H1 (cell line): ENCODE measurements at regions not wholly inside any gene's neighbourhood (a gene's known extent, or its start where the extent isn't known, plus 50 kb on each side); places are given as distances from the start of the nearest gene placed in this dataset.

Experiments
- CTCF ChIA-PET: fragments of 300-600 bp; sonication (Branson Sonifier 250); formaldehyde crosslinking; loops from one replicate; lab custom pipeline; 2021; ENCODE audit not compliant: partially characterized antibody; lab: Charles Lee
- POLR2A ChIA-PET: fragments of 300-600 bp; sonication (Branson Sonifier 250); formaldehyde crosslinking; loops from one replicate; lab custom pipeline; 2021; ENCODE audit warnings: inconsistent platforms; ENCODE audit not compliant: partially characterized antibody; lab: Charles Lee
- DNase-seq, 2 experiments: peaks; one replicate each; pipeline versions ENCODE4 v3.0.0 to v3.0.0-alpha.2; 2010 to 2022; ENCODE audit warnings: low spot score in 2 of 2, low read depth in 1 of 2, mixed read lengths in 1 of 2
- FAIRE-seq: peaks from 2 replicates; lab custom pipeline; 2011; peaks lifted over from hg19 to GRCh38; lab: Jason Lieb, UNC
- H2AFZ ChIP-seq: 2 replicates; pipeline ENCODE4 v1.8.1; 2012; ENCODE audit warnings: low read length, inconsistent platforms
- H2AK5ac ChIP-seq: 2 replicates; pipeline ENCODE4 v1.6.1; 2013; ENCODE audit warnings: low read depth, low read length
- H2BK120ac ChIP-seq: replicated peaks from 2 replicates; pipeline ENCODE3; 2013; ENCODE audit warnings: low read depth, low read length, inconsistent platforms
- H2BK12ac ChIP-seq: 2 replicates; pipeline ENCODE4 v1.6.1; 2013; ENCODE audit warnings: low read depth, low read length
- H2BK15ac ChIP-seq: 2 replicates; pipeline ENCODE4 v1.6.1; 2013; ENCODE audit warnings: low read length
- H2BK20ac ChIP-seq: 2 replicates; pipeline ENCODE4 v1.6.1; 2013; ENCODE audit warnings: low read length
- H2BK5ac ChIP-seq: 2 replicates; pipeline ENCODE4 v1.6.1; 2013; ENCODE audit warnings: low read depth, low read length
- H3K14ac ChIP-seq: 2 replicates; pipeline ENCODE4 v1.6.1; 2013; ENCODE audit warnings: inconsistent platforms; ENCODE audit not compliant: insufficient read length
- H3K18ac ChIP-seq: 2 replicates; pipeline ENCODE4 v1.6.1; 2013; ENCODE audit warnings: low read length; ENCODE audit errors: extremely low read depth
- H3K23ac ChIP-seq: 2 replicates; pipeline ENCODE4 v1.6.1; 2013; ENCODE audit warnings: inconsistent platforms; ENCODE audit not compliant: insufficient read length
- H3K23me2 ChIP-seq: 2 replicates; pipeline ENCODE4 v1.6.1; 2013; ENCODE audit warnings: low read depth, low read length
- H3K27ac ChIP-seq: 2 replicates; pipeline ENCODE4 v1.6.1; 2011; ENCODE audit warnings: low read depth, low read length, inconsistent platforms
- H3K27me3 ChIP-seq, 4 experiments: replicated peaks in 1 of 4; 1 replicate in 1 of 4; 2 replicates in 3 of 4; pipeline versions ENCODE4 v1.6.1 to v1.8.1; 2011 to 2013; ENCODE audit warnings: low read length in 3 of 4, mild to moderate bottlenecking in 3 of 4, inconsistent platforms in 2 of 4, mixed read lengths in 2 of 4, moderate library complexity in 1 of 4; ENCODE audit not compliant: control insufficient read depth in 3 of 4, insufficient read depth in 3 of 4; ENCODE audit errors: extremely low read depth in 1 of 4
- H3K36me3 ChIP-seq, 4 experiments: 2 replicates each; pipeline versions ENCODE4 v1.6.1 to v1.8.1; 2011 to 2013; ENCODE audit warnings: mild to moderate bottlenecking in 4 of 4, low read length in 3 of 4, moderate library complexity in 2 of 4, control low read depth in 1 of 4, inconsistent platforms in 1 of 4; ENCODE audit not compliant: insufficient read depth in 4 of 4, control insufficient read depth in 2 of 4
- H3K4ac ChIP-seq: replicated peaks from 2 replicates; pipeline ENCODE3; 2013; ENCODE audit warnings: low read length, low read depth, mixed read lengths, inconsistent platforms; ENCODE audit not compliant: insufficient read length
- H3K4me1 ChIP-seq, 4 experiments: replicated peaks in 1 of 4; 1 replicate in 1 of 4; 2 replicates in 3 of 4; pipeline versions ENCODE4 v1.6.1 to v1.8.1; 2011 to 2013; ENCODE audit warnings: low read length in 3 of 4, inconsistent platforms in 2 of 4, mixed read lengths in 1 of 4; ENCODE audit not compliant: insufficient read depth in 4 of 4, control insufficient read depth in 3 of 4
- H3K4me2 ChIP-seq, 2 experiments: 2 replicates each; pipeline versions ENCODE4 v1.6.1 to v1.8.1; 2011 to 2013; ENCODE audit warnings: low read depth in 2 of 2, low read length in 2 of 2, control low read depth in 1 of 2, inconsistent platforms in 1 of 2, mild to moderate bottlenecking in 1 of 2; ENCODE audit not compliant: insufficient read depth in 1 of 2
- H3K4me3 ChIP-seq, 4 experiments: fragments of 200-600, 300-600 bp in 1 of 4; sonication (generic), shearing (Covaris generic), sonication (Bioruptor Twin) in 1 of 4; 2 replicates each; pipeline versions ENCODE4 v1.5.1 to v1.8.1; 2011 to 2016; ENCODE audit warnings: low read length in 4 of 4, low read depth in 3 of 4, control low read depth in 2 of 4, inconsistent platforms in 2 of 4, mild to moderate bottlenecking in 2 of 4, mixed read lengths in 1 of 4, moderate library complexity in 1 of 4; ENCODE audit not compliant: insufficient read depth in 2 of 4; ENCODE audit errors: extremely low read depth in 1 of 4
- H3K56ac ChIP-seq: replicated peaks from 2 replicates; pipeline ENCODE3; 2013; ENCODE audit warnings: low read depth, mild to moderate bottlenecking, mixed read lengths, low read length, inconsistent platforms; ENCODE audit not compliant: insufficient read length
- H3K79me1 ChIP-seq: 2 replicates; pipeline ENCODE4 v1.6.1; 2013; ENCODE audit warnings: low read depth, low read length, control low read depth
- H3K79me2 ChIP-seq, 2 experiments: 2 replicates each; pipeline versions ENCODE4 v1.6.1 to v1.8.1; 2012 to 2013; ENCODE audit warnings: low read length in 2 of 2, mild to moderate bottlenecking in 2 of 2, inconsistent platforms in 1 of 2; ENCODE audit not compliant: insufficient read depth in 2 of 2, control insufficient read depth in 1 of 2
- H3K9ac ChIP-seq, 4 experiments: replicated peaks in 1 of 4; 1 replicate in 1 of 4; 2 replicates in 3 of 4; pipeline versions ENCODE4 v1.6.1 to v1.8.1; 2011 to 2013; ENCODE audit warnings: low read depth in 3 of 4, low read length in 3 of 4, control low read depth in 2 of 4, mild to moderate bottlenecking in 2 of 4, moderate library complexity in 2 of 4, inconsistent platforms in 1 of 4; ENCODE audit errors: extremely low read depth in 1 of 4
- H3K9me3 ChIP-seq, 2 experiments: 2 replicates each; pipeline versions ENCODE4 v1.6.1 to v1.8.1; 2012 to 2013; ENCODE audit warnings: mild to moderate bottlenecking in 2 of 2, moderate library complexity in 2 of 2, control low read depth in 1 of 2, inconsistent platforms in 1 of 2, low read depth in 1 of 2, low read length in 1 of 2, mixed read lengths in 1 of 2; ENCODE audit not compliant: insufficient read depth in 2 of 2
- H4K20me1 ChIP-seq, 2 experiments: replicated peaks in 1 of 2; 2 replicates each; pipeline versions ENCODE3 to v1.8.1; 2011 to 2013; ENCODE audit warnings: inconsistent platforms in 2 of 2, low read length in 2 of 2, mild to moderate bottlenecking in 1 of 2; ENCODE audit not compliant: insufficient read depth in 2 of 2, control insufficient read depth in 1 of 2
- H4K5ac ChIP-seq: 2 replicates; pipeline ENCODE4 v1.6.1; 2013; ENCODE audit warnings: low read length, low read depth, mixed read lengths, inconsistent platforms; ENCODE audit not compliant: insufficient read length
- H4K8ac ChIP-seq: 2 replicates; pipeline ENCODE4 v1.8.0; 2013; ENCODE audit warnings: mild to moderate bottlenecking, moderate library complexity, low read length, inconsistent platforms; ENCODE audit not compliant: insufficient read depth; ENCODE audit errors: extremely low read depth
- H4K91ac ChIP-seq: replicated peaks from 2 replicates; pipeline ENCODE3; 2013; ENCODE audit warnings: low read length, mixed read lengths, inconsistent platforms; ENCODE audit not compliant: insufficient read length
- CBX5 ChIP-seq: fragments of 300-800, 300-1000 bp; sonication (generic); IDR thresholded peaks from 2 replicates; pipeline ENCODE4 v1.7.1; 2016; ENCODE audit warnings: antibody characterized with exemption, low read length, low read depth
- CHD2 ChIP-seq: IDR thresholded peaks from 2 replicates; pipeline ENCODE4 v1.6.1; 2012; ENCODE audit warnings: low read length, improper control_type of control experiment
- NANOG ChIP-seq: IDR thresholded peaks from 2 replicates; pipeline ENCODE4 v1.6.1; 2011; ENCODE audit warnings: low read length, low read depth, mild to moderate bottlenecking, inconsistent platforms; ENCODE audit not compliant: insufficient read depth, poor library complexity, severe bottlenecking
- TF ChIP-seq, protein P1 (sequence below): IDR thresholded peaks from 2 replicates; pipeline ENCODE4 v1.6.1; 2012; ENCODE audit warnings: inconsistent platforms

DNA sequence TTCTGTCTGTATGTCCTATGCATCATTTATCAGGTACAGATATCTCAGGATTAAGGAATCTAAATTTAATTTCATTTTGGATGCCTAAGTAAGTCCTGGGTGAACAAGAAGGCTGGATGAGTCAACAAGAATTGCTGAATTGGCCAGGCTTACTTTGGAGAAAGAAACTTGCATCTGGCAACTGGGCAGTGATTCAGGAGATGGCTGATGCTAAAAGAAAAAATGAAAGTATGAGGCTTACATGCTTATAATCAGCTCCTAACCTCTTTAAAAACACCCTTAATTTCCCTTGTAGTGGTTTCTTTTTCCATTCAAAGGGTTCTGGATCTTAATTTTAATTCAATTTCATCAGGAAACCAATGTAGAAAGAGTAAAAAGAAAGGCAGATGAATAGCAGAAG is 228.8 kb upstream of the PEX5L start:
- Histone ChIP-seq H4K91ac (no peak overlapping the region), H3K79me2 (no peaks in the 10 kb centered on the region), H2BK120ac (no peak overlapping the region), H3K23me2 (no peaks in the 10 kb centered on the region), H3K9ac (no peak overlapping the region), H3K56ac (no peak overlapping the region), H2BK12ac (no peak overlapping the region), H2BK5ac (no peak overlapping the region), H4K5ac (no peak overlapping the region), H3K4ac (no peak overlapping the region), H3K36me3 (no peaks in the 10 kb centered on the region), H2BK15ac (no peak overlapping the region), H3K23ac (no peak overlapping the region), H2AK5ac (no peak overlapping the region), H3K4me2 (no peak overlapping the region), H3K4me1 (no peaks in the 10 kb centered on the region), H3K18ac (no peak overlapping the region), H3K14ac (no peak overlapping the region), H3K79me1 (no peaks in the 10 kb centered on the region), H4K20me1 (no peaks in the 10 kb centered on the region), H2AFZ (no peak overlapping the region), H3K27me3 (no peaks in the 10 kb centered on the region), H2BK20ac (no peak overlapping the region), H3K9me3 (no peaks in the 10 kb centered on the region; a peak in 1 of 4 replicates), H3K27ac (no peak overlapping the region), H4K8ac (no peak overlapping the region), H3K4me3 (no peak overlapping the region)
- POLR2A ChIA-PET, result no interaction called here
- TF ChIP-seq CBX5 (no peak), CHD2 (no peak), NANOG (no peak)
- TF ChIP-seq, protein P1, sequence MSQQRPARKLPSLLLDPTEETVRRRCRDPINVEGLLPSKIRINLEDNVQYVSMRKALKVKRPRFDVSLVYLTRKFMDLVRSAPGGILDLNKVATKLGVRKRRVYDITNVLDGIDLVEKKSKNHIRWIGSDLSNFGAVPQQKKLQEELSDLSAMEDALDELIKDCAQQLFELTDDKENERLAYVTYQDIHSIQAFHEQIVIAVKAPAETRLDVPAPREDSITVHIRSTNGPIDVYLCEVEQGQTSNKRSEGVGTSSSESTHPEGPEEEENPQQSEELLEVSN, result no peak
- FAIRE-seq (no peak), DNase-seq (no peak)
- CTCF ChIA-PET, result no interaction called here
